OCI-LY1 (cell line): ENCODE measurements at regions not wholly inside any gene's neighbourhood (a gene's known extent, or its start where the extent isn't known, plus 50 kb on each side); places are given as distances from the start of the nearest gene placed in this dataset.

Experiments used
- H2AFZ ChIP-seq: fragments of 200-600 bp; sonication (generic), shearing (Covaris generic); 2 replicates; pipeline ENCODE4 v1.6.0; 2014; ENCODE audit warnings: antibody characterized with exemption, mild to moderate bottlenecking, low read length
- H3F3A ChIP-seq: fragments of 200-600 bp; sonication (generic), shearing (Covaris generic); 2 replicates; pipeline ENCODE4 v1.6.0; 2014; ENCODE audit warnings: mild to moderate bottlenecking, antibody characterized with exemption, low read length, moderate library complexity; ENCODE audit not compliant: insufficient read depth
- H3K27ac ChIP-seq: fragments of 200-600 bp; sonication (generic); 2 replicates; pipeline ENCODE4 v1.5.1; 2014; ENCODE audit warnings: low read length, mixed run types, mild to moderate bottlenecking, low read depth; ENCODE audit not compliant: poor library complexity, severe bottlenecking
- H3K27me3 ChIP-seq: fragments of 200-600 bp; sonication (generic); 2 replicates; pipeline ENCODE4 v1.6.0; 2014; ENCODE audit warnings: antibody characterized with exemption, mild to moderate bottlenecking, low read length, moderate library complexity; ENCODE audit not compliant: insufficient read depth
- H3K36me3 ChIP-seq: fragments of 200-600 bp; sonication (generic); 2 replicates; pipeline ENCODE4 v1.6.1; 2014; ENCODE audit warnings: mild to moderate bottlenecking, antibody characterized with exemption, low read length, moderate library complexity, mixed read lengths; ENCODE audit not compliant: insufficient read depth
- H3K4me1 ChIP-seq: fragments of 200-600 bp; sonication (generic); 2 replicates; pipeline ENCODE4 v1.5.1; 2014; ENCODE audit warnings: mild to moderate bottlenecking, low read length, moderate library complexity; ENCODE audit not compliant: insufficient read depth, severe bottlenecking
- H3K4me2 ChIP-seq: fragments of 200-600 bp; sonication (generic), shearing (Covaris generic); 2 replicates; pipeline ENCODE4 v1.6.1; 2014; ENCODE audit warnings: low read length
- H3K4me3 ChIP-seq: fragments of 200-600 bp; sonication (generic); 2 replicates; pipeline ENCODE4 v1.5.1; 2014; ENCODE audit warnings: low read length, low read depth, mild to moderate bottlenecking, mixed read lengths; ENCODE audit not compliant: poor library complexity, severe bottlenecking
- H3K79me2 ChIP-seq: fragments of 200-600 bp; shearing (Covaris generic); 2 replicates; pipeline ENCODE4 v1.6.1; 2016; ENCODE audit warnings: mixed run types, low read length, mixed read lengths; ENCODE audit not compliant: insufficient read depth
- H3K9ac ChIP-seq: fragments of 200-600 bp; sonication (generic), shearing (Covaris generic); 2 replicates; pipeline ENCODE4 v1.6.1; 2014; ENCODE audit warnings: mild to moderate bottlenecking, low read length, mixed read lengths
- H3K9me2 ChIP-seq: fragments of 200-600 bp; sonication (generic), shearing (Covaris generic); 2 replicates; pipeline ENCODE4 v1.6.1; 2014; ENCODE audit warnings: low read depth, mild to moderate bottlenecking, low read length, mixed read lengths
- H3K9me3 ChIP-seq: fragments of 200-600 bp; shearing (Covaris generic); 2 replicates; pipeline ENCODE4 v1.6.1; 2014; ENCODE audit warnings: low read length, mixed read lengths
- H4K20me1 ChIP-seq: fragments of 200-600 bp; sonication (generic), shearing (Covaris generic); 2 replicates; pipeline ENCODE4 v1.6.0; 2016; ENCODE audit warnings: mild to moderate bottlenecking, low read length; ENCODE audit not compliant: insufficient read depth
- EZH2 ChIP-seq: fragments of 200-600 bp; sonication (generic), shearing (Covaris generic); IDR thresholded peaks from 2 replicates; pipeline ENCODE4 v1.8.0; 2017; ENCODE audit warnings: borderline replicate concordance, mixed run types, mild to moderate bottlenecking, antibody characterized with exemption, low read length, moderate library complexity, mixed read lengths
- TF ChIP-seq, protein P1 (sequence below): fragments of 200-600 bp; sonication (generic), shearing (Covaris generic); IDR thresholded peaks from 2 replicates; pipeline ENCODE4 v1.5.1; 2017; ENCODE audit warnings: mild to moderate bottlenecking, antibody characterized with exemption, low read length, moderate library complexity, mixed read lengths

DNA sequence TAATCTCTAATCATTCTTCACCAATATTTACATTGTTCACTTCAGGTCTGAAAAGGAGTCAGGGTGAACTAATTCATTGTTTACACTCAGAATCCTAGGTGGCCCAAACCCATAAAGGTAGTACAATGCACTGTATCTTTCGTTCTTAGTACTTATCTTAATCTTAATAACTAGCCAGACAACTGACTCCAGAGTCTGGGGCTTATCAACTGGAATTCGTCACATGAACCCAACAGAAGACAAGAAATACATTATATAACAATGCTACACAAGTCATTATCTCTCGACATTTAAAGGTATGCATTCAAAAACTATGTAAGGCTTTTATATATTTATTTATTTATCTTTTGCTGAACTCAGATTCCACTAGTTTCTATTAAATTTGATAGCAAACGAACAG is 125.9 kb upstream of the ESRRG start:
- H3K4me3 ChIP-seq = no peak overlapping the region
- H3K9ac ChIP-seq = no peak overlapping the region
- H3K4me1 ChIP-seq = no peaks in the 10 kb centered on the region
- TF ChIP-seq EZH2 = no peak
- TF ChIP-seq, protein P1, sequence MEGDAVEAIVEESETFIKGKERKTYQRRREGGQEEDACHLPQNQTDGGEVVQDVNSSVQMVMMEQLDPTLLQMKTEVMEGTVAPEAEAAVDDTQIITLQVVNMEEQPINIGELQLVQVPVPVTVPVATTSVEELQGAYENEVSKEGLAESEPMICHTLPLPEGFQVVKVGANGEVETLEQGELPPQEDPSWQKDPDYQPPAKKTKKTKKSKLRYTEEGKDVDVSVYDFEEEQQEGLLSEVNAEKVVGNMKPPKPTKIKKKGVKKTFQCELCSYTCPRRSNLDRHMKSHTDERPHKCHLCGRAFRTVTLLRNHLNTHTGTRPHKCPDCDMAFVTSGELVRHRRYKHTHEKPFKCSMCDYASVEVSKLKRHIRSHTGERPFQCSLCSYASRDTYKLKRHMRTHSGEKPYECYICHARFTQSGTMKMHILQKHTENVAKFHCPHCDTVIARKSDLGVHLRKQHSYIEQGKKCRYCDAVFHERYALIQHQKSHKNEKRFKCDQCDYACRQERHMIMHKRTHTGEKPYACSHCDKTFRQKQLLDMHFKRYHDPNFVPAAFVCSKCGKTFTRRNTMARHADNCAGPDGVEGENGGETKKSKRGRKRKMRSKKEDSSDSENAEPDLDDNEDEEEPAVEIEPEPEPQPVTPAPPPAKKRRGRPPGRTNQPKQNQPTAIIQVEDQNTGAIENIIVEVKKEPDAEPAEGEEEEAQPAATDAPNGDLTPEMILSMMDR = no peak
- H3K27me3 ChIP-seq = no peaks in the 10 kb centered on the region
- no peaks in the 10 kb centered on the region for H3K9me3 ChIP-seq
- no peaks in the 10 kb centered on the region for H3K36me3 ChIP-seq
- H3K27ac ChIP-seq = no peak overlapping the region
- no peak overlapping the region for H2AFZ ChIP-seq
- H3K4me2 ChIP-seq = no peak overlapping the region
- no peaks in the 10 kb centered on the region for H3K9me2 ChIP-seq
- no peaks in the 10 kb centered on the region for H4K20me1 ChIP-seq
- no peaks in the 10 kb centered on the region for H3F3A ChIP-seq
- no peaks in the 10 kb centered on the region for H3K79me2 ChIP-seq

DNA sequence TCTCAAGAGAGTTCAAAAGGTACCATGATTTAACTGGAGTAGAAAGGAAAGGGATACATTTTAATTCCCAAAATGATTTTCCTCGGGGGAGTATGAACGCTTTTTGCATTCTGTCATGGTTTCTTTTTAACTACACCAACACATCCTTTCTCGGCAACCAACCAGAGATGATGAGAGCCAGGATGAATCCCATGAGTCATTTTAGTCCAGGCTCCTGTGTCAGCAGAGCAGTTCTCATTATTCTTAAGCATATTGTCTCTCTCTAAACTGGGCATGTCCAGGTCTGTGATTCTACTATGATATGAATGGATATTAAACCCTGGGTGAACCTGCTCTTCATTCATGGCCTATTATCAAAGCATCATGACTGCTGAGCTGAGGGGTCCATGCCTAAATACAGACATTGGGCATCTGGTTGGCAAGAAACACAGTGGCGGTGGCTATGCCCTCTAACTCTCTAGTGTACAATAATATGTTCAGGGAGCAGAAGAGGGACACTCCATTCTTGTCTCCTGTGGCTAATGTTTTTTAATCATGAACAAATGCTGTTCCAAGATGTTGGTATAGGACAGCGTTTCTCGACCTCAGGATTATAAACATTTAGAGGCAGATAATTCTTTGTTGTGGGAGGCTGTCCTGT is 124.3 kb upstream of the ESRRG start:
- no peak overlapping the region for H3K9ac ChIP-seq
- no peak overlapping the region for H2AFZ ChIP-seq
- H3K4me2 ChIP-seq = no peak overlapping the region
- H3F3A ChIP-seq = no peaks in the 10 kb centered on the region
- no peaks in the 10 kb centered on the region for H3K27me3 ChIP-seq
- H3K36me3 ChIP-seq = no peaks in the 10 kb centered on the region
- no peak overlapping the region for H3K27ac ChIP-seq
- no peaks in the 10 kb centered on the region for H3K9me2 ChIP-seq
- no peaks in the 10 kb centered on the region for H3K4me1 ChIP-seq
- H3K79me2 ChIP-seq = no peaks in the 10 kb centered on the region
- no peaks in the 10 kb centered on the region for H3K9me3 ChIP-seq
- TF ChIP-seq EZH2 = no peak
- TF ChIP-seq, protein P1 = no peak
- no peaks in the 10 kb centered on the region for H4K20me1 ChIP-seq
- no peak overlapping the region for H3K4me3 ChIP-seq

DNA sequence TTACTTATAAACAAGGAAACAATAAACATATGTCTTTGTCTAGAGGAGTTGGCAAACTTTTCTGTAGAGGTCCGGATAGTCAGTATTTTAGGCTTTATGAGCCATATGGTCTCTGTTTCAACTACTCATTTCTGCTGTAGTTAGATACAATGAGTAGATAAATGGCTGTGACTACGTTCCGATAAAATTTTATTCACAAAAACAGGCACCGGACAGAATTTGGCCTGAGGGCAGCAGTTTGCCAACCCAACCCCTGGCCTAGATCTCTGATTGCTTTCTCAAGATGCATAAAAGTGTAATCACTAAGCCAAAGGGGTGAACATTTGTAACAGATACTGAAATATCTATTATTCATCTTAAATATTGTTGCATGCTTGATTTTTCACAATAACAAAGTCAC is 123.1 kb upstream of the ESRRG start:
- no peak overlapping the region for H3K4me2 ChIP-seq
- H2AFZ ChIP-seq = no peak overlapping the region
- no peaks in the 10 kb centered on the region for H3K9me2 ChIP-seq
- no peak overlapping the region for H3K4me3 ChIP-seq
- H3K4me1 ChIP-seq = no peaks in the 10 kb centered on the region
- no peaks in the 10 kb centered on the region for H3K9me3 ChIP-seq
- no peaks in the 10 kb centered on the region for H3K79me2 ChIP-seq
- no peaks in the 10 kb centered on the region for H3K27me3 ChIP-seq
- no peak overlapping the region for H3K27ac ChIP-seq
- H4K20me1 ChIP-seq = no peaks in the 10 kb centered on the region
- no peak overlapping the region for H3K9ac ChIP-seq
- no peaks in the 10 kb centered on the region for H3K36me3 ChIP-seq
- H3F3A ChIP-seq = no peaks in the 10 kb centered on the region
- TF ChIP-seq, protein P1 = no peak
- TF ChIP-seq EZH2 = no peak
